ENCODE measurements at regions not wholly inside any gene's neighbourhood (a gene's known extent, or its start where the extent isn't known, plus 50 kb on each side); places are given as distances from the start of the nearest gene placed in this dataset.

DNA sequence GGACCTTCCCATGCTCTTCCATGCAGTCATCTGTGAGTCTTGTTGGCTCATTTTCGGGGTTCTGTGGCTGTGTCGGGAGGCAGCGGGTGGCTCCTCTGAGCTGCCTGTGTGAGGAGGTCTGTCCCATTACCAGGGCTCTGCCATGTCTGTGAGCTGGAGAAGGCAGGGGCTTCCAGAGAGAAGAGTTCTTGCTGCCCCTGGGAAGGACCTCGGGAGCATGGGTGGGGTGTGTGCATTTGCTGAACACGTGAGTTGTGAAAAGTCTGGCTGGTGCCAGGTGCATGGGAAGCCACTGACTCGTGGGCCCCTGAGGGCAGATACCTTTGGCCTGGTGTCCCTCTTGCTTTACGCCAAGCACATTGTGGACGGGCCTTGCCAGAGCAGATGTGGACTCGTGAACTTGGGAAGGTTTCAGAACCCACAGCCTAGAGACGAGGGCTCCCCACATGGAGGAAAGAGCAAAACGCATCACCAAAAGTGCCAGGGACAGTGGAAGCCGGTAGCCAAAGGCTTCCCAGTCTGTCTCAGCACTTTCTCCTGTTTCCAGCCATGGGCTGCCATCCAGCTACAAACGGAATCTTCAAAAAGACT is 1324.5 kb downstream of the BRD1 start:
- TF ChIP-seq, protein P1, sequence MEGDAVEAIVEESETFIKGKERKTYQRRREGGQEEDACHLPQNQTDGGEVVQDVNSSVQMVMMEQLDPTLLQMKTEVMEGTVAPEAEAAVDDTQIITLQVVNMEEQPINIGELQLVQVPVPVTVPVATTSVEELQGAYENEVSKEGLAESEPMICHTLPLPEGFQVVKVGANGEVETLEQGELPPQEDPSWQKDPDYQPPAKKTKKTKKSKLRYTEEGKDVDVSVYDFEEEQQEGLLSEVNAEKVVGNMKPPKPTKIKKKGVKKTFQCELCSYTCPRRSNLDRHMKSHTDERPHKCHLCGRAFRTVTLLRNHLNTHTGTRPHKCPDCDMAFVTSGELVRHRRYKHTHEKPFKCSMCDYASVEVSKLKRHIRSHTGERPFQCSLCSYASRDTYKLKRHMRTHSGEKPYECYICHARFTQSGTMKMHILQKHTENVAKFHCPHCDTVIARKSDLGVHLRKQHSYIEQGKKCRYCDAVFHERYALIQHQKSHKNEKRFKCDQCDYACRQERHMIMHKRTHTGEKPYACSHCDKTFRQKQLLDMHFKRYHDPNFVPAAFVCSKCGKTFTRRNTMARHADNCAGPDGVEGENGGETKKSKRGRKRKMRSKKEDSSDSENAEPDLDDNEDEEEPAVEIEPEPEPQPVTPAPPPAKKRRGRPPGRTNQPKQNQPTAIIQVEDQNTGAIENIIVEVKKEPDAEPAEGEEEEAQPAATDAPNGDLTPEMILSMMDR (conservative IDR thresholded peaks at IDR 0.05; ENCODE audit: low read depth in 2 of 2) = no peak
- TF ChIP-seq CREB1 (CRISPR knock-in tag; IDR thresholded peaks at IDR 0.05; ENCODE audit: low read depth) = no peak
- TF ChIP-seq, protein P2, sequence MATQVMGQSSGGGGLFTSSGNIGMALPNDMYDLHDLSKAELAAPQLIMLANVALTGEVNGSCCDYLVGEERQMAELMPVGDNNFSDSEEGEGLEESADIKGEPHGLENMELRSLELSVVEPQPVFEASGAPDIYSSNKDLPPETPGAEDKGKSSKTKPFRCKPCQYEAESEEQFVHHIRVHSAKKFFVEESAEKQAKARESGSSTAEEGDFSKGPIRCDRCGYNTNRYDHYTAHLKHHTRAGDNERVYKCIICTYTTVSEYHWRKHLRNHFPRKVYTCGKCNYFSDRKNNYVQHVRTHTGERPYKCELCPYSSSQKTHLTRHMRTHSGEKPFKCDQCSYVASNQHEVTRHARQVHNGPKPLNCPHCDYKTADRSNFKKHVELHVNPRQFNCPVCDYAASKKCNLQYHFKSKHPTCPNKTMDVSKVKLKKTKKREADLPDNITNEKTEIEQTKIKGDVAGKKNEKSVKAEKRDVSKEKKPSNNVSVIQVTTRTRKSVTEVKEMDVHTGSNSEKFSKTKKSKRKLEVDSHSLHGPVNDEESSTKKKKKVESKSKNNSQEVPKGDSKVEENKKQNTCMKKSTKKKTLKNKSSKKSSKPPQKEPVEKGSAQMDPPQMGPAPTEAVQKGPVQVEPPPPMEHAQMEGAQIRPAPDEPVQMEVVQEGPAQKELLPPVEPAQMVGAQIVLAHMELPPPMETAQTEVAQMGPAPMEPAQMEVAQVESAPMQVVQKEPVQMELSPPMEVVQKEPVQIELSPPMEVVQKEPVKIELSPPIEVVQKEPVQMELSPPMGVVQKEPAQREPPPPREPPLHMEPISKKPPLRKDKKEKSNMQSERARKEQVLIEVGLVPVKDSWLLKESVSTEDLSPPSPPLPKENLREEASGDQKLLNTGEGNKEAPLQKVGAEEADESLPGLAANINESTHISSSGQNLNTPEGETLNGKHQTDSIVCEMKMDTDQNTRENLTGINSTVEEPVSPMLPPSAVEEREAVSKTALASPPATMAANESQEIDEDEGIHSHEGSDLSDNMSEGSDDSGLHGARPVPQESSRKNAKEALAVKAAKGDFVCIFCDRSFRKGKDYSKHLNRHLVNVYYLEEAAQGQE (IDR thresholded peaks at IDR 0.05; ENCODE audit: unreplicated experiment) = no peak
- no peak for TF ChIP-seq POLR2AphosphoS5 (IDR thresholded peaks at IDR 0.05; ENCODE audit: low read depth)
- no peak for TF ChIP-seq ZNF331 (CRISPR knock-in tag; IDR thresholded peaks at IDR 0.05; ENCODE audit: low read depth)
- TF ChIP-seq EZH2 (IDR thresholded peaks at IDR 0.05; ENCODE audit: low read depth, unreplicated experiment) = no peak
- no peak for TF ChIP-seq NANOG (IDR thresholded peaks at IDR 0.05; ENCODE audit: borderline replicate concordance)
- no peak for TF ChIP-seq EZH2phosphoT487 (IDR thresholded peaks at IDR 0.05; ENCODE audit: unreplicated experiment)

Measured in GM23338 (cell line).